ENCODE measurements at regions not wholly inside any gene's neighbourhood (a gene's known extent, or its start where the extent isn't known, plus 50 kb on each side); places are given as distances from the start of the nearest gene placed in this dataset.
A peak's percentile ranks its signal among the peaks of the same experiment; 100 is the strongest.

DNA sequence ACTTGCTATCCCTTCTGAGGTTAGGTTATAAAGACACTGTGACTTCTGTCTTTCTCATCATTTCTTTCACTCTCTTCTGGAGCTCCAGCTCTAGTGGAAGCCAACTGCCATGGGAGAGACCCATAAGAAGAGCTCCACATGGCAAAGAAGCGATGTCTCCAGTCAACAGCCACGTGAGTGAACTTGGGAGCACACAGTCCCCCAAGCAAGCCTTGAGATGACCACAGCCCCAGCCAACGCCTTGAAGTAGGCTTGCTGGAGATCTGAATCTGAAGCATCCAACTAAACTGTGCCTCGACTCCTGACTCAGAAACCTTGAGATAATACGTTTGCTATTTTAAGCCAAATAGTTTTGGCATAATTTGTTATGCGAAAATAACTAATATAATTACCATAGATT, 181.7 kb upstream of the GDF10 start:
- H3K36me3 ChIP-seq (ENCODE audit: insufficient read depth, low read length) = no peaks in the 10 kb centered on the region
- H3K27ac ChIP-seq (ENCODE audit: low read depth, low read length) = no peak overlapping the region
- no peak overlapping the region for H3K4me3 ChIP-seq (ENCODE audit: low read depth, low read length)
- H3K4me1 ChIP-seq (ENCODE audit: control insufficient read depth, insufficient read depth, low read length, unreplicated experiment) = no peaks in the 10 kb centered on the region
- no peak overlapping the region for H2AFZ ChIP-seq (ENCODE audit: low read length, unreplicated experiment)
- H3K27me3 ChIP-seq (ENCODE audit: insufficient read depth, low read length) = peaks cover 82% of the 10 kb centered on the region
- H3K79me2 ChIP-seq (ENCODE audit: control insufficient read depth, insufficient read depth, low read length, unreplicated experiment) = no peaks in the 10 kb centered on the region

- Histone ChIP-seq H3K36me3 (ENCODE audit: insufficient read depth, low read length) (no peaks in the 10 kb centered on the region), H3K79me2 (ENCODE audit: control insufficient read depth, insufficient read depth, low read length, unreplicated experiment) (no peaks in the 10 kb centered on the region), H3K4me3 (ENCODE audit: low read depth, low read length) (no peak overlapping the region), H2AFZ (ENCODE audit: low read length, unreplicated experiment) (no peak overlapping the region), H3K27me3 (ENCODE audit: insufficient read depth, low read length) (peaks cover 87% of the 10 kb centered on the region), H3K27ac (ENCODE audit: low read depth, low read length) (no peak overlapping the region), H3K4me1 (ENCODE audit: control insufficient read depth, insufficient read depth, low read length, unreplicated experiment) (no peaks in the 10 kb centered on the region)
These were observed 178.7 kb upstream of the GDF10 start for GRCh38 chr10:47121336-47121735.

DNA sequence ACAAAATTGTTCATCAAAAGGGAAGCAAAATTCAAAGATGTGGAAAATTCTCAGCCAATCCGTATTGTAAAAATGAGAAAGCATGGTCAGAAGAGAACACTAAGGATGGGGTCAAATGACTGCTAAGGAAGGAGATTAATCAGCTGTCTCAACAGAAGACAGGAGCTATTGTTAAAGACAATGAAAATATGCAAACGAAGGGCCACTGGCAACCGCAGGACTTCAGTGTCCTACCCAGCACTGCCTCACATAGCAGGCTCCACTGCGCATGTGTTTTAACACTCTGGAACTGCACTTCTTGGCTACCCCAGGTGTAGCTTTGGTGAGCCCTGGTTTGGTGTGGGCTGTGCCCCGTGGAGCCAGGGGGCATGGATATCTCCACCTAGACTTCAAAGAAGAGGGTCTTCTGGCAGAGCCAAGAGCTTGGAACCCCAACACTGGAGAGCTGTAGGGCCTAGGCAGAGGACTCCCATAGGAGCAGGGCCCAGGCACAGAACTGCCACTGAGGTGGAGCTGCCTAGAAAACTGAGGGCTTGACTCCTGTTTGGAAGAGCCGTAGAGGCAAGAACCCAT, 176.2 kb upstream of the GDF10 start:
- Histone ChIP-seq H3K27me3 (ENCODE audit: insufficient read depth, low read length) (peaks cover 65% of the 10 kb centered on the region), H3K4me1 (ENCODE audit: control insufficient read depth, insufficient read depth, low read length, unreplicated experiment) (no peaks in the 10 kb centered on the region), H3K79me2 (ENCODE audit: control insufficient read depth, insufficient read depth, low read length, unreplicated experiment) (no peaks in the 10 kb centered on the region), H3K4me3 (ENCODE audit: low read depth, low read length) (no peak overlapping the region), H2AFZ (ENCODE audit: low read length, unreplicated experiment) (no peak overlapping the region), H3K27ac (ENCODE audit: low read depth, low read length) (no peak overlapping the region), H3K36me3 (ENCODE audit: insufficient read depth, low read length) (no peaks in the 10 kb centered on the region)

DNA sequence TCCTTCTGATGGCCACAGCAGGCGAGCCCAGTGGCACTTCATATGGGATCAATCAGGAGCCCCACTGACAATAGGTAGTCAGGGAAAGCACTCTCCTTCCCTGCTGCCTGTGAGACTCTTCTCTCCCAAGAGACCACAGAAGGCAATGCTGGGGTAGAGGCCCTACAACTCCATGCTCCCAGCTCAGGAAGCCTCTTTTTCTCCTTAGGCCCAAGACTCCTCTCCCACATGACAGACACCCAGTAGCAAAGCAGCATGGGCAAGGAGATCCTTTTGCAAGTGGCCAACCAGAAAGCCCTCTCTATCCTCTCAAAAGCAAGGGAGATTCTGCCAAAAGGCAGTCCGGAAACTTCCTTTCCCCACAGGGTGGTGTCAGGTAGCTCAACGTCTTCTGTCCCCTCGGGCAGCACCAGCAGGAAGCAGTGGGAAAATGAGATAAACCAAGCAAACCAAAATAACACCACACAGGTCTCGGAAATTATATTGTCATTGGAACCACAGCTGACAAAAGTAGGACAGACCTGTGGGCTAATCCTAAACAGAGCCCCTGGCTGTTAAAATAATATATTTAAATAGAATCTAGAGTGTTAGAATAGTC, 172.7 kb upstream of the GDF10 start:
- no peak overlapping the region for H3K27ac ChIP-seq (ENCODE audit: low read depth, low read length)
- no peak overlapping the region for H3K4me3 ChIP-seq (ENCODE audit: low read depth, low read length)
- no peaks in the 10 kb centered on the region for H3K79me2 ChIP-seq (ENCODE audit: control insufficient read depth, insufficient read depth, low read length, unreplicated experiment)
- H3K36me3 ChIP-seq (ENCODE audit: insufficient read depth, low read length) = no peaks in the 10 kb centered on the region
- H3K27me3 ChIP-seq (ENCODE audit: insufficient read depth, low read length) = peaks cover 33% of the 10 kb centered on the region
- no peak overlapping the region for H2AFZ ChIP-seq (ENCODE audit: low read length, unreplicated experiment)
- H3K4me1 ChIP-seq (ENCODE audit: control insufficient read depth, insufficient read depth, low read length, unreplicated experiment) = no peaks in the 10 kb centered on the region

DNA sequence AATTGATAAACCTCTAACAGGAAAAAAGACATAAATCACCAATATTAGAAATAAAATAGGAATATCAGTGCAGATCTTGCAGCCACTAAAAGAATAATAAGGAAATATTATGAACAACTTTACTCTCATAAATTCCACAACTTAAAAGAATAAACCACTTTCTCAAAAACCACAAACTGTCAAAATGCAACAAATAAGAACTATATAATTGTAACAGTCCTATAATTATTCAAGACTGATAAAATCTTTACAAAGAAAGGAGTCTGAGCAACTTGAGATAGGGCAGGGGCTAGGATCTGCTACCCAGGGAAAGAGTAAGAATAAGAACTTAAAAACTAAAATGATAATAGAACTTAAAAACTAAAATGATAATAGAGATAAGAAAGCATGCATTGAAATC, 169.5 kb upstream of the GDF10 start:
- Histone ChIP-seq H3K27me3 (ENCODE audit: insufficient read depth, low read length) (peaks cover 7% of the 10 kb centered on the region; the same call in 1 of the 2 replicates), H3K4me3 (ENCODE audit: low read depth, low read length) (no peak overlapping the region), H3K27ac (ENCODE audit: low read depth, low read length) (no peak overlapping the region), H2AFZ (ENCODE audit: low read length, unreplicated experiment) (no peak overlapping the region), H3K36me3 (ENCODE audit: insufficient read depth, low read length) (no peaks in the 10 kb centered on the region), H3K4me1 (ENCODE audit: control insufficient read depth, insufficient read depth, low read length, unreplicated experiment) (no peaks in the 10 kb centered on the region), H3K79me2 (ENCODE audit: control insufficient read depth, insufficient read depth, low read length, unreplicated experiment) (no peaks in the 10 kb centered on the region)

- H3K36me3 ChIP-seq (ENCODE audit: insufficient read depth, low read length) = no peaks in the 10 kb centered on the region
- H3K4me3 ChIP-seq (ENCODE audit: low read depth, low read length) = no peak overlapping the region
- no peak overlapping the region for H2AFZ ChIP-seq (ENCODE audit: low read length, unreplicated experiment)
- no peaks in the 10 kb centered on the region for H3K27me3 ChIP-seq (ENCODE audit: insufficient read depth, low read length)
- no peaks in the 10 kb centered on the region for H3K79me2 ChIP-seq (ENCODE audit: control insufficient read depth, insufficient read depth, low read length, unreplicated experiment)
- H3K27ac ChIP-seq (ENCODE audit: low read depth, low read length) = no peak overlapping the region
- peaks cover 13% of the 10 kb centered on the region for H3K4me1 ChIP-seq (ENCODE audit: control insufficient read depth, insufficient read depth, low read length, unreplicated experiment)
These were observed 166.0 kb upstream of the GDF10 start for GRCh38 chr10:47133871-47134570.

DNA sequence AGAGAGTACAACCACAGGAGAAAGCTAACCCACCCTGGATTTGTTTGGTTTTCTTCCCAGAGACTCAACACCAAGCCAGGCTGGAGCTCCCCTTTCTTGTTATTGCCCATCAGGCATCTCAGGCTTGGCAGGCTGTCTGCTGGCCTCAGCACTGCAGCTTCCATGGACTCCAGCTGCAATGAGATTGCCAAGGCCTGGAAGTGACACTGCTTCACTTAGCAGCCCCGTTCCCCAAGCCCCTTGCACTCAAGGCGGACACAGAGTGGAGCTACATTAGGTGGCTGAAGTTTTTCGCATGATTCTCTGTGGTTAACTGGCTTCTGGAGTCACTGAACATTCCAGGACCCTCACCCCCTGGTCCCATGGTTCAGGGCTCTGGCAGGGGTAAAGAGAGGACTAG, 163.1 kb upstream of the GDF10 start:
- Histone ChIP-seq H3K79me2 (ENCODE audit: control insufficient read depth, insufficient read depth, low read length, unreplicated experiment) (no peaks in the 10 kb centered on the region), H3K27me3 (ENCODE audit: insufficient read depth, low read length) (no peaks in the 10 kb centered on the region), H3K4me1 (ENCODE audit: control insufficient read depth, insufficient read depth, low read length, unreplicated experiment) (peaks cover 13% of the 10 kb centered on the region), H3K36me3 (ENCODE audit: insufficient read depth, low read length) (no peaks in the 10 kb centered on the region), H3K4me3 (ENCODE audit: low read depth, low read length) (no peak overlapping the region), H3K27ac (ENCODE audit: low read depth, low read length) (peak overlapping the region; percentile 48), H2AFZ (ENCODE audit: low read length, unreplicated experiment) (peak overlapping the region; percentile 43)

GRCh38 chr10:47137311-47137851, 162.6 kb upstream of the GDF10 start:
- Histone ChIP-seq H2AFZ (ENCODE audit: low read length, unreplicated experiment) (peak overlapping the region; percentile 43), H3K4me3 (ENCODE audit: low read depth, low read length) (no peak overlapping the region), H3K4me1 (ENCODE audit: control insufficient read depth, insufficient read depth, low read length, unreplicated experiment) (peaks cover 13% of the 10 kb centered on the region), H3K36me3 (ENCODE audit: insufficient read depth, low read length) (no peaks in the 10 kb centered on the region), H3K27ac (ENCODE audit: low read depth, low read length) (peak overlapping the region; percentile 48), H3K79me2 (ENCODE audit: control insufficient read depth, insufficient read depth, low read length, unreplicated experiment) (no peaks in the 10 kb centered on the region), H3K27me3 (ENCODE audit: insufficient read depth, low read length) (no peaks in the 10 kb centered on the region)

GRCh38 chr10:47139121-47139520, 160.9 kb upstream of the GDF10 start:
- Histone ChIP-seq H3K79me2 (ENCODE audit: control insufficient read depth, insufficient read depth, low read length, unreplicated experiment) (no peaks in the 10 kb centered on the region), H3K36me3 (ENCODE audit: insufficient read depth, low read length) (no peaks in the 10 kb centered on the region), H3K4me3 (ENCODE audit: low read depth, low read length) (no peak overlapping the region), H3K4me1 (ENCODE audit: control insufficient read depth, insufficient read depth, low read length, unreplicated experiment) (peaks cover 13% of the 10 kb centered on the region), H3K27ac (ENCODE audit: low read depth, low read length) (no peak overlapping the region), H2AFZ (ENCODE audit: low read length, unreplicated experiment) (no peak overlapping the region), H3K27me3 (ENCODE audit: insufficient read depth, low read length) (no peaks in the 10 kb centered on the region)

GRCh38 chr10:47140761-47141348, 159.1 kb upstream of the GDF10 start:
- no peak overlapping the region for H2AFZ ChIP-seq (ENCODE audit: low read length, unreplicated experiment)
- H3K4me1 ChIP-seq (ENCODE audit: control insufficient read depth, insufficient read depth, low read length, unreplicated experiment) = peaks cover 13% of the 10 kb centered on the region
- no peaks in the 10 kb centered on the region for H3K79me2 ChIP-seq (ENCODE audit: control insufficient read depth, insufficient read depth, low read length, unreplicated experiment)
- H3K36me3 ChIP-seq (ENCODE audit: insufficient read depth, low read length) = no peaks in the 10 kb centered on the region
- H3K4me3 ChIP-seq (ENCODE audit: low read depth, low read length) = no peak overlapping the region
- H3K27ac ChIP-seq (ENCODE audit: low read depth, low read length) = no peak overlapping the region
- no peaks in the 10 kb centered on the region for H3K27me3 ChIP-seq (ENCODE audit: insufficient read depth, low read length)

Data from ACC112 (cell line).